ENCODE measurements at regions not wholly inside any gene's neighbourhood (a gene's known extent, or its start where the extent isn't known, plus 50 kb on each side); places are given as distances from the start of the nearest gene placed in this dataset.
"Not testable (repeated sequence)": the region's sequence is repeated elsewhere in the genome, so short reads cannot be mapped to it uniquely, and the experiment has no call there.

DNA sequence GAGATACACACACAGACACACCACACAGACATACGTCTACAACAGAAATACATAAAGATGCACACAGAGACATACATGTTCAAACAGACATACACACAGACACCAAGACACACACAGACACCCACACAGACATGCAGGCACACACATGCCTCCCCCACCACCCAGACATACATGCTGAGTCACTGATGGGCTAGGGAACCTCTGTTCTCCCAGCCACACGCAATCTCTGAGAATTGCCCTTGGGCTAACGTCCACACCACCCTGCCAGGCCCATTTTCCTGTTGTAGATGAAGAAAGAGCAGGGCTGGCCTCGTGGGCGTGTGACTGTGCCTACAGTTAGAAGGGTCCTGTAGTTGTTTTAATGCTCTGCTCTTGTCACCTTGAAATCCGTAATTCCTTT lies 261.9 kb downstream of the KCNRG start:
- no peak for DNase-seq

DNA sequence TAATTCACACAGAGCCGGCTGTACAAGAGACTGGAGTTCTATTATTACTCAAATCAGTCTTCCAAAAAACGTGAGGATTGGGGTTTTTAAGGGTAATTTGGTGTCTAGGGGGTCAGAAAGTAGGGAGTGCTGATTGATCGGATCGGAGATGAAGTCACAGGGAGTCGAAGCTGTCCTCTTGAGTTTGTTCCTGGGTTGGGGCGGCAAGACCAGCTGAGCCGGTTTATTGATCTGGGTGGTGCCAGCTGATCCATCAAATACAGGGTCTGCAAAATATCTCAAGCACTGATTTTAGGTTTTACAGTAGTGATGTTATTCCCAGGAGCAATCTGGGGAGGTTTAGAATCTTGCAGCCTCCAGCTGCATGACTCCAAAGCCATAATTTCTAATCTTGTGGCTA lies 262.7 kb downstream of the KCNRG start:
- DNase-seq, result no peak

GRCh38 chr13:50280441-50280937 lies 265.2 kb downstream of the KCNRG start:
- no peak for DNase-seq

DNA sequence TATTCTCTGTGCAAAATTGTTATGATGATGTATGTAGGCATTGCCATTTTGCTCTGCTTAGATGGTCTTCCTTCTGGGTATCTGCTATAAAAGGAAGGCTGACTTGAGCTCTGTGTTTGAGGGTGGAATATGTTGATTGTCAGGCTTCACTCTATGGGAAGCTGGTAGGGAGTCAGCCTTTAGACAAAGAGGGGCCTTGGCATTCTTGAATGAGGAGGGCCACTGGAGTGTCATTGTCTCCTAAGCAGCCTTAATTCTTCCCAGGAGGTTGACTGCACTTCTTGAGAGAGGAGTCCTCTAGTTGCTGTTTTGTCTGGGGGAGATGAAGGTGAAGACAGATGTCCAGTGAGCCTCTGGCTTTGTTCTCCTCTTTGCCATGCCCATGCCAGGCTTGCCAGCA lies 266.8 kb downstream of the KCNRG start:
- no peak for DNase-seq

GRCh38 chr13:50283017-50283416 lies 267.8 kb downstream of the KCNRG start:
- no peak for DNase-seq

- no peak for DNase-seq
Observed at GRCh38 chr13:50284540-50284939, 269.3 kb downstream of the KCNRG start.

DNA sequence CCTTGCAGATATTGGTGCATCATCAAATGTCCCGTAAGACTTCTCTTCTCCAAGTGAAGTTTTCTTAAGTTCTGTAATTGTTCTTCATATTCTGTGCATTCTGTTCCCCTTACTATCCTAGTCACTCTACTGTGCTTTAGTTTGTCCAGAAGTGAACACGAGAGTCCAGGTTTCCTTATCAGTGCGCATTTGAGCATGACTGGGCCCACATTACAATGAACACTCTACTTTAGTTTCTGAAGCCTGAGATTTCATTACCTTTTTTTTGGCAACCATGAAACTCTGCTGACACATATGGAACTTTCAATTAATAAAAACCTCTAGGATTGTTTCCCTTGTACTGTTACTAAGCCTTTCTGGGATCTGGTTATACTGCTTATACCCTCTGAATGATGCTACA lies 270.0 kb downstream of the KCNRG start:
- DNase-seq, result no peak

GRCh38 chr13:50286324-50286723 lies 271.1 kb downstream of the KCNRG start:
- DNase-seq, result no peak

DNA sequence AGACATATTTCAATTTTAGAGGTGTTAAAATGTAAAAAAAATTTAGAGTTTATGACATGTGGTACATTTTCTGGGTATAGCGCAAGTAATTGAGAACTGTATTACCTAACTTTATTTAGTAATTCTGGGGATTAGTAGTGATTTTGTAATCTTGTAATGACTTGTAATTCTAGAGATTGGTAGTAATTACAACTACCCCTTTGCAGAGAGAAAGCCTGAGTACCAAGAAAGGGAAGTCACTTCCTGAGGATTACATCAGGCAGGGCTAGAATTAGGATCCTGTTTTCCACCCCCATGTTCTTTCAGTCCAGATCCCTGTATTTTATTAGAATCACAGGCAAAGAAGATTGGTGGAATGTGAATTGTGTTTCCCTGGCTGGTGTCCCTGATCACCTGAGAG lies 274.9 kb downstream of the KCNRG start:
- DNase-seq, result no peak

DNA sequence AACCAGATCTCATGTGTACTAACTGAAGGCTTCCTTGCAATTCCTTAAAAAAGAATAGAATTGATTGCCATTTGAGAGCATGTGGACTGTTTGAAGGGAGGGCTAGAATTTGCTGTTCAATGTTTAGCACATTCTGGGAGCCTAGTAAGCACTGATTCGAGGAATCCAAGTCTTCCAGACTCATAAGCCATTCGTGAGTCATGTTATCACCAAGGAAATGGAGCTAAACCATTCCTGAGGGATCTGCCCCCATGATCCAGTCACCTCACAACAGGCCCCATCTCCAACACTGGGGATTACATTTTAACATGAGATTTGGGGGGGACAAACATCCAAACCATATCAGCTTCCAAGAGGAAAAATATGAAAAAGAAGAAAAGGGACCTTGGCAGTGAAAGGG lies 276.4 kb downstream of the KCNRG start:
- no peak for DNase-seq

DNA sequence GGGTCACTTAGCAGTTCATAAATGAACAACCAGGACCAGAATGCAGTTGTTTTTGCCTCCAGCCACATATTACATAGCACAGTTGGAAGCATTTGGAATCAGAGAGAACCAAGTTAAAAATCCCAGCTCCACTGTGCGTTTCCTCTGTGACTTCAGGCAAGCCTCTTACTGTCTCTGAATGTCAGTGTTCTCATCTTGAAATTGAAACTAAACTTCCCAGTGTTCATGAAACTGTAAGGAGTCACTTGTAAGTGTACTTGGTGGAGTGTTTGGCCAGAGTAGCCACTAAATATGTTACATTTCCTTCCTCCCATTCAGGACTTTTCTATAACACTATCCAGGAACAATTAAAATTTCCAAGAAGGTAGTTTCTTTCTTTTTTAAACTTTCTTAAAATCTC lies 276.8 kb downstream of the KCNRG start:
- no peak for DNase-seq

DNA sequence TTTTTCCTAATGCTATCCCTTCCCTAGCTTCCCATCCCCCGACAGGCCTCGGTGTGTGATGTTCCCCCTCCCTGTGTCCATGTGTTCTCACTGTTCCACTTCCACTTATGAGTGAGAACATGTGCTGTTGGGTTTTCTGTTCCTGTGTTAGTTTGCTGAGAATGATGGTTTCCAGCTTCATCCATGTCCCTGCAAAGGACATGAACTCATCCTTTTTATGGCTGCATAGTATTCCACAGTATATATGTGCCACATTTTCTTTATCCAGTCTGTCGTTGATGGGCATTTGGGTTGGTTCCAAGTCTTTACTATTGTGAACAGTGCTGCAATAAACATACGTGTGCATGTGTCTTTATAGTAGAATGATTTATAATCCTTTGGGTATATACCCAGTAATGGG lies 279.2 kb downstream of the KCNRG start:
- not testable (repeated sequence) for DNase-seq

- no peak for DNase-seq
Observed at GRCh38 chr13:50299546-50300249, 284.5 kb downstream of the KCNRG start.

DNA sequence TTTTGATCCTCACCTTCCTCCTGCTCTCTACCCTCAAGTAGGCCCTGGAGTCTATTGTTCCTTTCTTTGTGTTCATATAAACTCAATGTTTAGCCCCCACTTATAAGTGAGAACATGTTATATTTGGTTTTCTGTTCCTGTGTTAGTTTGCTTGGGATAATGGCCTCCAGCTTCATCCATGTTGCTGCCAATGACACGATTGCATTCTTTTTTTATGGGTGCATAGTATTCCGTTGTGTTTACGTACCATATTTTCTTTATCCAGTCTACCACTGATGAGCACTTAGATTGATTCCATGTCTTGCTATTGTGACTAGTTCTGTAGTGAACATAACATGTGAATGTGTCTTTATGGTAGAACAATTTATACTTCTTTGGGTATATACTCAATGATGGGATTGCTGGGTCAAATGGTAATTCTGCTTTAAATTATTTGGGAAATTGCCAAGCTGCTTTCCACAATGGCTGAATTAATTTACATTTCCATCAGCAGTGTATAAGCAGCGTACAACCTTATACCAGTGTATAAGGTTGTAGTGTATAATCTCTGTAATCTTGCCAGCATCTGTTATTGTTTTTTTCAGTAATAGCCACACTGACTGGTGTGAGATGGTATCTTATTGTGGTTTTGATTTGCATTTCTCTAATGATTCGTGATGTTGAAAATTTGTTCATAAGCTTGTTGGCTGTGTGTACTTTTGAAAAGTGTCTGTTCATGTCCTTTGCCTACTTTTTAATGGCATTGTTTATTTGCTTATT lies 288.9 kb downstream of the KCNRG start:
- no peak for DNase-seq

GRCh38 chr13:50306156-50306555 lies 290.9 kb downstream of the KCNRG start:
- no peak for DNase-seq

DNA sequence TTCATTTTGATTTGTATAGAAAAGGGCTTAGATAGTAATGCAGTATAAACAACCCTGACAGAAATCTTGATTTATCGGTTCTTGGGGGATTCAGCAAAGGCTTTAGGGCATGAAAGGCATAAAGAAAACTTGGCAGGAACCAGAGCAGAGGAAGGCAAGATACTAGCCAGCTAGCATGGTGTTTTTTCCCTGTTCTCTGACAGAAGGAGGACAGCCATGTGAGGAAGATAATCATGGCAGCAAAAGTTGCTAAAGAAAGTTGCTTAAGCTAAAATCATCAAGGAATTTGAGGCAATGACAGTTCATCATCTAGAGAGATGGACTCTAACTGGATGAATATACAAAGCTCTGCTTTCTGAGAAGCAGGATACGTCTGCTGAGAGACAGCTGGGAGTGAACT lies 294.1 kb downstream of the KCNRG start:
- no peak for DNase-seq

DNA sequence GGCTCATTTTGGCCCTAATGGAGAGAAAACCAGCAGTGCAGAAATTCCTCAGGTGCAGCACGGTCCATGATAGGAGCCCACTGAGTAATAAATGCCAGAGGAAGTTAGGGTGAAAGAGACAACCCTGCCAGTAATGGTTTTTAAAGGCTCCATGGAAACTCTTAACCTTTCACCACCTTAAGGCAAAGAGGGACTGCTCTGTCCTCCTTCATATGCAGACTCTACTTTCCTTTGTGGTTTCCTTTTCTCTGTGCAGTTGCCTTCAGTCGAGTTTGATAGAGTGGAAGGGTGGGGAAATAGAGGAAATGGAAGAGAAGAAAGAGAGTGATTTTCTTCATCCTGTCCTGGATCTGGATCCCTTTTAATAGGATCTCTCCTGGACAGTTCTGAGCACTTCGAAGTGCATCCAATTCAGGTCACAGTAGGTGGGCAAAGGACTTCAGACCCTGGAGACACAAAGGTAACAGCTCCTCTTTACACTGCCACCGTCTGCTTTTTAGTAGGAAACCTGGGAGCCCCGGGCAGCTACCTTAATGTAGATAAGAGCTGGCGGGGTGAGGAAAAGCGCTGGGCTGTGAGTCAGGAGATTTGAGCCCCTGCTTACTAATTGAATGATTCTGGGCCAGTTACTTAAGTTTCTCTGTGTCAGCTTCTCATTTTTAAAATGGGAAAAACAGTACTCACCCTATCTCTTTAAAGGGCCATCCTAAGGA lies 294.8 kb downstream of the KCNRG start:
- no peak for DNase-seq

DNA sequence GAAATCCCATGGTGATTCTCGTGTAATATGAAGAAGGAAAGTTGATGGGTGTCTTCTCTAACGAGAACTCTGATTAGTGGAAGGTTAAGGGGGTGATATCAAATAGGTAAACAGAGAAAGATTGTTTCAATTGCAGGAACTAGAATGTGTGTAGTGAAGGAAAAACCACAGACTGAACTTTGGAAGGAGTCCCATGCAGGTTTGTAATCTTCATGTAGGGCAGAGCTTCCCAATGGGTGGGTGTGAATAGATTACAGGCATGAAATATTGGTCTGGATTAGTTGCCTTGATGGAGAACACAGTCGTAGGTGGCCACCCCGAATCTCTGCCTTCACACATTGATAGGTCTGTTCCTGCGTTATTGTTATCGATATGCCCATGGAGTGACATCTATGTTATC lies 295.5 kb downstream of the KCNRG start:
- no peak for DNase-seq

DNA sequence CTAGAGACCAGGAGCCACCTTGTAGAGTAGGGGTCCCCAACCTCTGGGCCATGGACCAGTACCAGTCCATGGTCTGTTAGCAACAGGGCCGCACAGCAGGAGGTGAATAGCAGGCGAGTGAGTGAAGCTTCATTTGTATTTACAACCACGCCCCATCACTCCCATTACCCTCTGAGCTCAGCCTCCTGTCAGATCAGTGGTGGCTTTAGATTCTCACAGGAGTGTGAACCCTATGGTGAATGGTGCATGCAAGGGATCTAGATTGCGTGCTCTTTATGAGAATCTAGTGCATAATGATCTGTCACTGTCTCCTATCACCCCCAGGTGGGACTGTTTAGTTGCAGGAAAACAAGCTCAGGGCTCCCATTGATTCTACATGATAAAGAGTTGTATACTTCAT lies 303.6 kb downstream of the KCNRG start:
- no peak for DNase-seq

DNA sequence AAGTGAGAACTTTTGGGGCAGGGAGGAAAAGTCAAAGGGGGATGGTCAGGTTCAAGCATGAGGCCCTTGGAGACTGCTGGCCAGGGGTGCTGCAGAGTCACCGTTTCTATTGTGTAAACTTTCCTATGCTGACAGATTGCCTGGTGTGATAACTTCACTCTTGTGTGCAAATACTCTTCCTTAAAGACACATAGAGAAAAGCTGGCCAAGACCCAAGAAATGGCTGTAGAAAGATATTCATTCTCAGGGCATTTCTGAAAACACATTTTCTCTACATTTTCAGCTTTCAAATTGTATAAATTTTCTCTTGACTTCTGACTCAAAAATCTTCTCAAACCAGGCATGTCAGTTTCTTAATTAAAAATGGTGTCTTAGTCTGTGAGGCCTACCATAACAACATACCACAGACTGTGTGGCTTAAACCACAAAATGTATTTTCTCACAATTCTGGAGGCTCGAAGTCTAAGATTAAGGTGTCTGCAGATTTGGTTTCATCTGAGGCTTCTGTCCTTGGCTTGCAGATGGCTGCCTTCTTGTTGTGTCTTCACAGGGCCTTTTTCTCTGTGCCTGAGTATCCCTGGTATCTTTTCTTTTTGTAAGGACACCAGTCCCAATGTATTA lies 304.5 kb downstream of the KCNRG start:
- no peak for DNase-seq

DNA sequence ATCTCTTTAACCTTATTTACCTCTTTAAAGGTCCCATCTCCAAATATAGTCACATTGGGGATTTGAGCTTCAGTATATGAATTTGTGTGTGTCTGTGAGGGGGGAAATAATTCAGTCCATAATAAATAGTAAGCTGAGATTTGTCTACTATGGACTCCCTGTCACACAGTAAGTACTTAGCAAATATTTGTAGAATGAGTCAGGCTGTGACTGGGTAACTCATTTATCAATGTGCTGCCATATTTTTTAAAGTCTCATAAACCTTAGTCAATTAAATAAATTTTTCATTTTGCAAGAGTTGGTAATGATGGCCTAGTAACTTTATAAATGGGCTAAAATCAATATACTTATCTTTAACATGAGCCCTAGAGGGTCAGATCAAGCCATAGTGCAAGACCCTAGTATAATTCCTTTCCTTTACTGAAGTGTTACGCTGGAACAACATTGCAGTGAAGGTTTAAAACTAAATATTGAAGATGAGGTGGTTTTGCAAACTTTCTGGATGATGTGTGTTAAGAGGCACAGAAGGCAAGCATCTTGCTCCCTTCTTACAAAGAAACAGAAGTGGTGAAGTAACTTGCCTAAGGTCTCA lies 305.1 kb downstream of the KCNRG start:
- DNase-seq, result no peak

DNA sequence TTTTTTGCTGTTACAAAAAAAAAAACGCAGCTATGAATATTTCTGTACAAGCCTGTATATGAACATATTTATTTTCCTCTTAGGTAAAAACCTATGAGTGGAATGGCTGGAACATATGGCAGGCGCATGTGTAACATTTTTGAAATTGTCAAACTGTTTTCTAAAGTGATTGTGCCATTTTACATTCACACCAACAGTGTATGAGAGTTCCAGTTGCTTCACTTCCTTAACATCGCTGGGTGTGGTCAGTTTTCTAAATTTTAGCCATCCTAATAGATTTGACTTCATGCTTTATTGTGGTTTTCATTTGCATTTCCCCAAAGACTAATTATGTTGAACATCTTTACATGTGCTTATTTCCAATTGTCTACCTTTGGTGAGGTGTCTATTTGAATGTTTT lies 306.8 kb downstream of the KCNRG start:
- no peak for DNase-seq

- DNase-seq, result no peak
Observed at GRCh38 chr13:50323440-50324065, 308.3 kb downstream of the KCNRG start.

Data from NCI-H1105 (cell line).